ENCODE measurements at regions not wholly inside any gene's neighbourhood (a gene's known extent, or its start where the extent isn't known, plus 50 kb on each side); places are given as distances from the start of the nearest gene placed in this dataset.

- Histone ChIP-seq H3K9ac (ENCODE audit: low read depth, low read length) (no peak overlapping the region), H3K9me3 (ENCODE audit: insufficient read depth, low read length, severe bottlenecking) (no peaks in the 10 kb centered on the region), H3K4me1 (ENCODE audit: insufficient read depth, low read length) (no peaks in the 10 kb centered on the region), H3K79me2 (ENCODE audit: insufficient read depth, low read length) (no peaks in the 10 kb centered on the region), H3K4me3 (ENCODE audit: low read depth in 1 of 2, low read length in 2 of 2) (no peak overlapping the region), H3K4me2 (ENCODE audit: insufficient read depth, low read length) (no peak overlapping the region), H3K36me3 (ENCODE audit: insufficient read depth, low read length) (no peaks in the 10 kb centered on the region), H3K27ac (ENCODE audit: low read length) (no peak overlapping the region), H2AFZ (ENCODE audit: low read depth, low read length) (no peak overlapping the region), H4K20me1 (ENCODE audit: insufficient read depth, low read length) (no peaks in the 10 kb centered on the region), H3K27me3 (ENCODE audit: insufficient read depth, low read length, poor library complexity) (no peaks in the 10 kb centered on the region)
- no peak for ATAC-seq (ENCODE audit: insufficient read depth, low read depth)
- DNase-seq, result no peak
- no peak for TF ChIP-seq EZH2 (IDR thresholded peaks at IDR 0.05; ENCODE audit: borderline replicate concordance, low read depth, low read length, severe bottlenecking)
- TF ChIP-seq CTCF (IDR thresholded peaks at IDR 0.05; ENCODE audit: borderline replicate concordance, extremely low read depth, low read length, poor library complexity, severe bottlenecking), result no peak
Measured at GRCh38 chr12:89999699-90000505, 291.3 kb upstream of the ATP2B1 start.

GRCh38 chr12:89995870-89996269 is 287.2 kb upstream of the ATP2B1 start:
- no peak overlapping the region for H3K4me3 ChIP-seq (ENCODE audit: low read depth in 1 of 2, low read length in 2 of 2)
- H4K20me1 ChIP-seq (ENCODE audit: insufficient read depth, low read length), result no peaks in the 10 kb centered on the region
- no peaks in the 10 kb centered on the region for H3K9me3 ChIP-seq (ENCODE audit: insufficient read depth, low read length, severe bottlenecking)
- H3K27ac ChIP-seq (ENCODE audit: low read length), result no peak overlapping the region
- TF ChIP-seq EZH2 (IDR thresholded peaks at IDR 0.05; ENCODE audit: borderline replicate concordance, low read depth, low read length, severe bottlenecking), result no peak
- TF ChIP-seq CTCF (IDR thresholded peaks at IDR 0.05; ENCODE audit: borderline replicate concordance, extremely low read depth, low read length, poor library complexity, severe bottlenecking), result no peak
- H3K9ac ChIP-seq (ENCODE audit: low read depth, low read length), result no peak overlapping the region
- H2AFZ ChIP-seq (ENCODE audit: low read depth, low read length), result no peak overlapping the region
- no peaks in the 10 kb centered on the region for H3K79me2 ChIP-seq (ENCODE audit: insufficient read depth, low read length)
- no peaks in the 10 kb centered on the region for H3K36me3 ChIP-seq (ENCODE audit: insufficient read depth, low read length)
- no peak overlapping the region for H3K4me2 ChIP-seq (ENCODE audit: insufficient read depth, low read length)
- 0 out of 2 replicates have a peak, but pooled peaks cover 4% of the 10 kb centered on the region for H3K4me1 ChIP-seq (ENCODE audit: insufficient read depth, low read length)
- no peaks in the 10 kb centered on the region for H3K27me3 ChIP-seq (ENCODE audit: insufficient read depth, low read length, poor library complexity)
- no peak for DNase-seq
- no peak for ATAC-seq (ENCODE audit: insufficient read depth, low read depth)

GRCh38 chr12:89994911-89995310 is 286.3 kb upstream of the ATP2B1 start:
- no peaks in the 10 kb centered on the region for H3K79me2 ChIP-seq (ENCODE audit: insufficient read depth, low read length)
- no peak overlapping the region for H3K9ac ChIP-seq (ENCODE audit: low read depth, low read length)
- DNase-seq (no peak), ATAC-seq (ENCODE audit: insufficient read depth, low read depth) (no peak)
- no peaks in the 10 kb centered on the region for H3K9me3 ChIP-seq (ENCODE audit: insufficient read depth, low read length, severe bottlenecking)
- H3K4me2 ChIP-seq (ENCODE audit: insufficient read depth, low read length), result no peak overlapping the region
- no peak overlapping the region for H3K27ac ChIP-seq (ENCODE audit: low read length)
- H3K36me3 ChIP-seq (ENCODE audit: insufficient read depth, low read length), result no peaks in the 10 kb centered on the region
- H3K4me1 ChIP-seq (ENCODE audit: insufficient read depth, low read length), result 0 out of 2 replicates have a peak, but pooled peaks cover 4% of the 10 kb centered on the region
- no peaks in the 10 kb centered on the region for H4K20me1 ChIP-seq (ENCODE audit: insufficient read depth, low read length)
- no peak overlapping the region for H3K4me3 ChIP-seq (ENCODE audit: low read depth in 1 of 2, low read length in 2 of 2)
- H3K27me3 ChIP-seq (ENCODE audit: insufficient read depth, low read length, poor library complexity), result no peaks in the 10 kb centered on the region
- H2AFZ ChIP-seq (ENCODE audit: low read depth, low read length), result no peak overlapping the region
- TF ChIP-seq CTCF (IDR thresholded peaks at IDR 0.05; ENCODE audit: borderline replicate concordance, extremely low read depth, low read length, poor library complexity, severe bottlenecking) (no peak), EZH2 (IDR thresholded peaks at IDR 0.05; ENCODE audit: borderline replicate concordance, low read depth, low read length, severe bottlenecking) (no peak)
